ENCODE measurements at regions not wholly inside any gene's neighbourhood (a gene's known extent, or its start where the extent isn't known, plus 50 kb on each side); places are given as distances from the start of the nearest gene placed in this dataset.

- H3K27me3 ChIP-seq (ENCODE audit: insufficient read depth, low read depth, severe bottlenecking), result no peaks in the 10 kb centered on the region
- no peak overlapping the region for H3K4me3 ChIP-seq (ENCODE audit: low read depth, low read length)
- no peaks in the 10 kb centered on the region for H3K36me3 ChIP-seq
- H3K27ac ChIP-seq, result no peak overlapping the region
- no peak for DNase-seq
- H3K9me3 ChIP-seq (ENCODE audit: severe bottlenecking), result no peaks in the 10 kb centered on the region
- TF ChIP-seq CTCF (IDR thresholded peaks at IDR 0.05; ENCODE audit: low read depth, low read length), result no peak
Measured at GRCh38 chr12:18207266-18207665, 54.1 kb upstream of the PIK3C2G start.

- Histone ChIP-seq H3K36me3 (no peaks in the 10 kb centered on the region), H3K27ac (no peak overlapping the region), H3K4me3 (ENCODE audit: low read depth, low read length) (no peak overlapping the region), H3K27me3 (ENCODE audit: insufficient read depth, low read depth, severe bottlenecking) (no peaks in the 10 kb centered on the region), H3K9me3 (ENCODE audit: severe bottlenecking) (no peaks in the 10 kb centered on the region)
- DNase-seq, result no peak
- no peak for TF ChIP-seq CTCF (IDR thresholded peaks at IDR 0.05; ENCODE audit: low read depth, low read length)
Measured at GRCh38 chr12:18206198-18206597, 55.1 kb upstream of the PIK3C2G start.

- no peaks in the 10 kb centered on the region for H3K36me3 ChIP-seq
- DNase-seq, result no peak
- H3K4me3 ChIP-seq (ENCODE audit: low read depth, low read length), result no peak overlapping the region
- H3K27ac ChIP-seq, result no peak overlapping the region
- H3K27me3 ChIP-seq (ENCODE audit: insufficient read depth, low read depth, severe bottlenecking), result no peaks in the 10 kb centered on the region
- no peaks in the 10 kb centered on the region for H3K9me3 ChIP-seq (ENCODE audit: severe bottlenecking)
- no peak for TF ChIP-seq CTCF (IDR thresholded peaks at IDR 0.05; ENCODE audit: low read depth, low read length)
Measured at GRCh38 chr12:18204053-18204452, 57.3 kb upstream of the PIK3C2G start.

- no peak overlapping the region for H3K4me3 ChIP-seq (ENCODE audit: low read depth, low read length)
- no peak overlapping the region for H3K27ac ChIP-seq
- H3K9me3 ChIP-seq (ENCODE audit: severe bottlenecking), result no peaks in the 10 kb centered on the region
- H3K27me3 ChIP-seq (ENCODE audit: insufficient read depth, low read depth, severe bottlenecking), result no peaks in the 10 kb centered on the region
- no peaks in the 10 kb centered on the region for H3K36me3 ChIP-seq
- TF ChIP-seq CTCF (IDR thresholded peaks at IDR 0.05; ENCODE audit: low read depth, low read length), result no peak
- DNase-seq, result no peak
Measured at GRCh38 chr12:18192119-18192518, 69.2 kb upstream of the PIK3C2G start.

GRCh38 chr12:18183141-18183540, 78.2 kb upstream of the PIK3C2G start:
- TF ChIP-seq CTCF (IDR thresholded peaks at IDR 0.05; ENCODE audit: low read depth, low read length), result no peak
- no peak for DNase-seq
- Histone ChIP-seq H3K36me3 (no peaks in the 10 kb centered on the region), H3K9me3 (ENCODE audit: severe bottlenecking) (no peaks in the 10 kb centered on the region), H3K27me3 (ENCODE audit: insufficient read depth, low read depth, severe bottlenecking) (no peaks in the 10 kb centered on the region), H3K27ac (no peak overlapping the region), H3K4me3 (ENCODE audit: low read depth, low read length) (no peak overlapping the region)

GRCh38 chr12:18171571-18171970, 81.6 kb upstream of the RERGL start:
- Histone ChIP-seq H3K4me3 (ENCODE audit: low read depth, low read length) (no peak overlapping the region), H3K27ac (no peak overlapping the region), H3K27me3 (ENCODE audit: insufficient read depth, low read depth, severe bottlenecking) (no peaks in the 10 kb centered on the region), H3K36me3 (no peaks in the 10 kb centered on the region), H3K9me3 (ENCODE audit: severe bottlenecking) (peaks cover 4% of the 10 kb centered on the region)
- no peak for TF ChIP-seq CTCF (IDR thresholded peaks at IDR 0.05; ENCODE audit: low read depth, low read length)
- no peak for DNase-seq

All from WERI-Rb-1 (cell line).